ENCODE measurements at regions not wholly inside any gene's neighbourhood (a gene's known extent, or its start where the extent isn't known, plus 50 kb on each side); places are given as distances from the start of the nearest gene placed in this dataset.
"Not testable (repeated sequence)": the region's sequence is repeated elsewhere in the genome, so short reads cannot be mapped to it uniquely, and the experiment has no call there.

DNA sequence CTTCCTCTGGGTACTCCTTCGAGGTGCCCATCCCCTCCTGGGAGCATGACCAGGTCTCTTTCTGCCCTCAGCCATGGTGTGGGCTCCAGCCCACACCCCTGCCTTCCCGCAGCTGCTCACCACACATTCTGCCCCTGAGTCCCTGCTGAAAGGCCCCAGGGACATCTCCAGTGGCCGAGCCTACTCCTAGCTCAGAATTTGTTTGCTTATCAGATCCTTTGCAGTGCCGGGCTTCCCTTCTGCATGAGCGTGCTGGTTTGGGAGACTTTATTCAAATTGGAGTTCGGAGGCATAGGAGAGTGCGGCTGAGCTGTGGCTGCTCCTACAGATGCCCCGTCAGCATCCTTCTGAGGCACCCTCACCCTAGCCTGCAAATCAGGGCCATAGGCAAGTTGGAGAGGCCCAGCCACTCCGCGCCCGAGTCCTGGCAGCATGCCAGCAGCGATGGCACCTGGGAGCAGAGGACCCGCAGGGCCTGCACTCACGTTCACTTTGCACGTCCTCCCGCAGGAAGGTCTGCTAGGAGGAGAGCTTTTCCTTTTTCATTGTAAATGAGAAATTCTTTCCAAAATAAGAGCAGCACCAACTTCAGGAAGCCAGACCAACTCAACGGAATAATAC, 327.3 kb downstream of the QKI start:
- H3K9me3 Mint-ChIP-seq = no peaks in the 10 kb centered on the region
- ChIA-PET POLR2A (no interaction called here), CTCF (interaction anchor here (0.7 kb wide), 1 partner anchor 852 kb away, joined by 3 read pairs; no protein-coding TSS in a partner anchor)
- H3K4me3 Mint-ChIP-seq = no peak overlapping the region
- H3K27me3 Mint-ChIP-seq = peaks cover 10% of the 10 kb centered on the region
- no peaks in the 10 kb centered on the region for H3K4me1 Mint-ChIP-seq
- H3K36me3 Mint-ChIP-seq (ENCODE audit: low read depth) = no peaks in the 10 kb centered on the region
- no peak overlapping the region for H3K27ac Mint-ChIP-seq
- no peak for DNase-seq

DNA sequence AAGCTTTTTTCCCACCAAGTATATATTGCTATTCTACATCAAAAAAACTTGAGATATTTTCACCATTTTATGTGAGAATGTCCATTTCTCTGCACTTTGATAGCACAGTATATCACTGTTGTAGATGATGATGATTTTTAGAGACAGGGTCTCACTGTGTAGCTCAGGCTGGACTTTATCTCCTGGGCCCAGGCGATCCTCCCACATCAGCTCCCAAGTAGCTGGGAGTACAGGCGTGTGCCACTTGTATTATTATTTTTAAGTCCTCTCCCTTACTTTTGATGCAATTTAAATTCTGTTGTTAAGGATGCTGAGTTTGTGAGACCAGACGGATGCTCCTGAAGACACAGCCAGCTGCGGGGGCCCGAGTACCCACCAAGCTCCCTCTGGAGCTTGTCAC, 326.8 kb downstream of the QKI start:
- no peak for DNase-seq
- Mint-ChIP-seq H3K27ac (no peak overlapping the region), H3K4me3 (no peak overlapping the region), H3K9me3 (no peaks in the 10 kb centered on the region), H3K4me1 (no peaks in the 10 kb centered on the region), H3K36me3 (ENCODE audit: low read depth) (no peaks in the 10 kb centered on the region), H3K27me3 (peaks cover 7% of the 10 kb centered on the region)
- CTCF ChIA-PET = interaction anchor here (0.7 kb wide), 1 partner anchor 852 kb away, joined by 3 read pairs; no protein-coding TSS in a partner anchor
- POLR2A ChIA-PET = no interaction called here

- Mint-ChIP-seq H3K9me3 (no peaks in the 10 kb centered on the region), H3K4me3 (no peak overlapping the region), H3K4me1 (no peaks in the 10 kb centered on the region), H3K27ac (no peak overlapping the region), H3K27me3 (peaks cover 4% of the 10 kb centered on the region), H3K36me3 (ENCODE audit: low read depth) (no peaks in the 10 kb centered on the region)
- POLR2A ChIA-PET = no interaction called here
- DNase-seq = no peak
- CTCF ChIA-PET = no interaction called here
Observed at GRCh38 chr6:163739966-163740365, 325.4 kb downstream of the QKI start.

GRCh38 chr6:163739408-163739725, 324.8 kb downstream of the QKI start:
- ChIA-PET POLR2A (no interaction called here), CTCF (no interaction called here)
- peaks cover 4% of the 10 kb centered on the region for H3K27me3 Mint-ChIP-seq
- H3K4me3 Mint-ChIP-seq = no peak overlapping the region
- H3K36me3 Mint-ChIP-seq (ENCODE audit: low read depth) = no peaks in the 10 kb centered on the region
- DNase-seq = no peak
- no peaks in the 10 kb centered on the region for H3K4me1 Mint-ChIP-seq
- H3K9me3 Mint-ChIP-seq = no peaks in the 10 kb centered on the region
- no peak overlapping the region for H3K27ac Mint-ChIP-seq

GRCh38 chr6:163738725-163739407, 324.3 kb downstream of the QKI start:
- CTCF ChIA-PET = no interaction called here
- no peak for DNase-seq
- peaks cover 4% of the 10 kb centered on the region for H3K27me3 Mint-ChIP-seq
- POLR2A ChIA-PET = no interaction called here
- H3K4me1 Mint-ChIP-seq = no peaks in the 10 kb centered on the region
- H3K4me3 Mint-ChIP-seq = no peak overlapping the region
- no peaks in the 10 kb centered on the region for H3K9me3 Mint-ChIP-seq
- H3K36me3 Mint-ChIP-seq (ENCODE audit: low read depth) = no peaks in the 10 kb centered on the region
- no peak overlapping the region for H3K27ac Mint-ChIP-seq

DNA sequence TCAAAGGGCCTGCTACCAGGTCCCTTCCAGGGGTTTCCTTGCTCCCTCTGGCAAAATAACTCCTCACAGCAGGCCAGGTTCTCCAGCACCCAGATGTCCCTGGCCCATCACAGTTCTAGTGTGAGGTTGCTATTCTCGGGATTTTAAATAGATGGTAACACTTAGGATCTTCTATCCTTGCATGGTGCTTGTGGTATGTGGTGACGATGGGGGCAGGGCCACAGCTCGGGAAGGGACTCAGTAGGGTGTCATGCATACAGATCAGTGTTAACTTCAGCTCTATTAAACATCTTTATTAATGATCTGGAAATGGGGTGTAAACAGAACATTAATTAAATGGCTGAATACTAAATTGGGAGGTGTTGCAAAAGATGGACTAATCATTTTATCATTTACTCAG, 323.8 kb downstream of the QKI start:
- Mint-ChIP-seq H3K36me3 (ENCODE audit: low read depth) (no peaks in the 10 kb centered on the region), H3K4me1 (no peaks in the 10 kb centered on the region), H3K27me3 (peaks cover 6% of the 10 kb centered on the region), H3K9me3 (no peaks in the 10 kb centered on the region), H3K4me3 (no peak overlapping the region), H3K27ac (no peak overlapping the region)
- ChIA-PET POLR2A (no interaction called here), CTCF (no interaction called here)
- no peak for DNase-seq

- CTCF ChIA-PET = interaction anchor here (0.6 to 0.7 kb wide), 2 partner anchors 21 to 155 kb away, joined by 5 read pairs; no protein-coding TSS in a partner anchor
Observed at GRCh38 chr6:163735076-163735475, 320.6 kb downstream of the QKI start.

DNA sequence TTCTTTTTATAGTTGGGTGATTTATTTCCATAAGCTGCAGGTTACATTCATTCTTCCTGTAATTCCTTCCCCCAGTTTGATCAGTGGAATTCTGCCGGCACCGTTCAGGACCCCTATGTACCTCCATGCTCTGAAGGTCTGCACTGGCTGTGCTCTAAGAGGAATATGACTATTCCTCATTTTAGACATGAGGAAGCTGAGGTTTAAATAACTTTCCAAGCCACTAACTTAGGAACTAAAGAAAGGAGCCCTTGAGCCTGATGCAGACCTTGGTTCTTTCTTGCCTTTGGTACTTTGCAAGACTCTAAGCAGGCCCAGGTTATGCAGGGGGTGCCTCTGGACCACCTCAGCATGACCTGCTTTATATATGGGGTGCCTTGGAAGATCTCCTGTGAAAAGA, 318.5 kb downstream of the QKI start:
- Mint-ChIP-seq H3K9me3 (no peaks in the 10 kb centered on the region), H3K27ac (no peak overlapping the region), H3K4me1 (no peaks in the 10 kb centered on the region), H3K27me3 (peaks cover 2% of the 10 kb centered on the region), H3K36me3 (ENCODE audit: low read depth) (no peaks in the 10 kb centered on the region), H3K4me3 (no peak overlapping the region)
- ChIA-PET CTCF (no interaction called here), POLR2A (no interaction called here)
- no peak for DNase-seq

More at GRCh38 chr6:163735076-163735475, 320.6 kb downstream of the QKI start:
- DNase-seq = no peak
- H3K9me3 Mint-ChIP-seq = no peaks in the 10 kb centered on the region
- H3K27me3 Mint-ChIP-seq = peaks cover 6% of the 10 kb centered on the region
- POLR2A ChIA-PET = no interaction called here
- H3K4me3 Mint-ChIP-seq = no peak overlapping the region
- no peaks in the 10 kb centered on the region for H3K4me1 Mint-ChIP-seq
- H3K36me3 Mint-ChIP-seq (ENCODE audit: low read depth) = no peaks in the 10 kb centered on the region
- H3K27ac Mint-ChIP-seq = no peak overlapping the region

GRCh38 chr6:163732479-163732878, 318.0 kb downstream of the QKI start:
- ChIA-PET CTCF (no interaction called here), POLR2A (no interaction called here)
- Mint-ChIP-seq H3K4me1 (no peaks in the 10 kb centered on the region), H3K4me3 (no peak overlapping the region), H3K27ac (no peak overlapping the region), H3K36me3 (ENCODE audit: low read depth) (no peaks in the 10 kb centered on the region), H3K9me3 (no peaks in the 10 kb centered on the region), H3K27me3 (peaks cover 2% of the 10 kb centered on the region)
- DNase-seq = no peak

DNA sequence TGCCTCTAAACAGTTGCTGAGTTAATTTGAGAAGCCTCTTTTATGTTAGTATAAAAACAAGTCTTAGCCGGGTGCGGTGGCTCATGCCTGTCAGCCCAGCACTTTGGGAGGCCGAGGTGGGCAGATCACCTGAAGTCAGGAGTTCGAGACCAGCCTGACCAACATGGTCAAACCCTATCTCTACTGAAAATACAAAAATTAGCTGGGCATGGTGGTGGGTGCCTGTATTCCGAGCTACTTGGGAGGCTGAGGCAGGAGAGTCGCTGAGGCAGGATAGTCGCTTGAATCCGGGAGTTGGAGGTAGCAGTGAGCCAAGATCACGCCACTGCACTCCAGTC, 317.5 kb downstream of the QKI start:
- H3K27ac Mint-ChIP-seq; H3K9me3 Mint-ChIP-seq; H3K4me1 Mint-ChIP-seq; H3K27me3 Mint-ChIP-seq; H3K36me3 Mint-ChIP-seq (ENCODE audit: low read depth); CTCF ChIA-PET; POLR2A ChIA-PET; DNase-seq; H3K4me3 Mint-ChIP-seq: not testable (repeated sequence)

GRCh38 chr6:163731215-163732013, 316.9 kb downstream of the QKI start:
- CTCF ChIA-PET = interaction anchor here (0.7 kb wide), 1 partner anchor 107 kb away, joined by 3 read pairs; no protein-coding TSS in a partner anchor
- POLR2A ChIA-PET = no interaction called here
- Mint-ChIP-seq H3K9me3 (no peaks in the 10 kb centered on the region), H3K4me1 (no peaks in the 10 kb centered on the region), H3K27me3 (peaks cover 2% of the 10 kb centered on the region), H3K4me3 (no peak overlapping the region), H3K36me3 (ENCODE audit: low read depth) (no peaks in the 10 kb centered on the region), H3K27ac (no peak overlapping the region)
- no peak for DNase-seq

DNA sequence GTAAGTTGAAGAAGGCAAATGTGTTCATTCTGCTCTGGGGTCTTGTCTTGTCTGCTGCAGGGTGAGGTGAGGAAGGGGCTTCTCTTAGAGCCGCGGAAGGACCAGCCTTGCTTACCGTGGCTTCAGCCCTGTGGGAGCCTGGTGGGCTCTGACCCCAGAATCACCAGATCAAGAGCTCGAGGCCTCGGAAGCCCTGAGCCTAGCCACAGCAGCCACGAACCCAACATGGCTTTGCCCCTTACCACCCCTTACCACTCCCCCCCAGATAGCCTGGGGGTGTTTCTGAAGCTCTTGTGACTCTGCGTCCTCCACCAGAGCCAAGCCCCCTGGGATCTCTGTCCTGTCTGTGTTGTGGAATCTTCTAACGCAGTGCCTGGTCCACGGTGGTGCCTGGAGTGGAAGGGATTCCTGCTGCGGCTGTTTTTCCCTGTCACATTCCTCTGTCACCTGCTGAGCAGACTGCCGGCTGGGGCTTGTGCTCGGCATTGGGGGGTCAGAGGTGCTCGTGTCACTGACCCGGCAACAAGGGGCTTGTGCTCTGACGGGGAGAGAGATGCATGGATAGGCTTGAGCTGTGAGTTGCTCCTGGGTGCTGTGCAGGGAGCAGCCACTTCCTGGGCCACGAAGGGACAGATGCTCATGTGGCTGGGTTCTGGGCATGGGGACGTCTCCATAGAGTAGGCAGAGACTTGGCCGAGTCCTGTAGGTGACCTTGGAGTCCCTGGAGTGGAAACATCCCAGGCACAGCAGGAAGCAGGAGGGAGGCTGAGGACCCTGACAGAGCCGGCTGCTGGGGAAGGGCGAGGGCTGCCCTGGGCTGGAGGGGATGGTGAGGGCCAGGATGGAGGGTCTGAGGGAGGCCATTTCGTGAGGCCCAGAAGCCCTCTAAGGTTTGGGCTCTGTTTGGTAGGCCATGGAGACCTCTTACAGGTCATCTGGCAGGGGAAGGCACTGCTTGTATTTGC, 316.0 kb downstream of the QKI start:
- no peak for DNase-seq
- ChIA-PET POLR2A (no interaction called here), CTCF (interaction anchor here (0.7 kb wide), 1 partner anchor 106 kb away, joined by 3 read pairs; no protein-coding TSS in a partner anchor)

More for the DNA sequence above, 316.0 kb downstream of the QKI start:
- no peaks in the 10 kb centered on the region for H3K36me3 Mint-ChIP-seq (ENCODE audit: low read depth)
- H3K4me1 Mint-ChIP-seq = no peaks in the 10 kb centered on the region
- peaks cover 2% of the 10 kb centered on the region for H3K27me3 Mint-ChIP-seq
- H3K9me3 Mint-ChIP-seq = no peaks in the 10 kb centered on the region
- H3K4me3 Mint-ChIP-seq = no peak overlapping the region
- no peak overlapping the region for H3K27ac Mint-ChIP-seq
